IPS-20b (cell line): ENCODE measurements at regions not wholly inside any gene's neighbourhood (a gene's known extent, or its start where the extent isn't known, plus 50 kb on each side); places are given as distances from the start of the nearest gene placed in this dataset.

Experiments
- H3K27ac ChIP-seq: one replicate; pipeline ENCODE4 v1.5.1; 2013; ENCODE audit warnings: low read length
- H3K27me3 ChIP-seq: 2 replicates; pipeline ENCODE4 v1.6.1; 2013; ENCODE audit warnings: mild to moderate bottlenecking, low read length, inconsistent platforms; ENCODE audit not compliant: insufficient read depth
- H3K36me3 ChIP-seq: 2 replicates; pipeline ENCODE4 v1.6.1; 2013; ENCODE audit warnings: low read depth, mild to moderate bottlenecking, inconsistent platforms, low read length, moderate library complexity; ENCODE audit not compliant: insufficient read depth
- H3K4me1 ChIP-seq: 2 replicates; pipeline ENCODE4 v1.6.1; 2013; ENCODE audit warnings: mild to moderate bottlenecking, control low read depth, inconsistent platforms, low read length, moderate library complexity; ENCODE audit not compliant: insufficient read depth
- H3K4me3 ChIP-seq: 2 replicates; pipeline ENCODE4 v1.5.1; 2013; ENCODE audit warnings: mild to moderate bottlenecking, low read length, inconsistent platforms
- H3K9ac ChIP-seq: 2 replicates; pipeline ENCODE4 v1.6.1; 2013; ENCODE audit warnings: low read depth, mild to moderate bottlenecking, inconsistent platforms, low read length, moderate library complexity
- H3K9me3 ChIP-seq: 2 replicates; pipeline ENCODE4 v1.6.1; 2013; ENCODE audit warnings: mild to moderate bottlenecking, low read depth, low read length, inconsistent platforms; ENCODE audit not compliant: insufficient read depth

DNA sequence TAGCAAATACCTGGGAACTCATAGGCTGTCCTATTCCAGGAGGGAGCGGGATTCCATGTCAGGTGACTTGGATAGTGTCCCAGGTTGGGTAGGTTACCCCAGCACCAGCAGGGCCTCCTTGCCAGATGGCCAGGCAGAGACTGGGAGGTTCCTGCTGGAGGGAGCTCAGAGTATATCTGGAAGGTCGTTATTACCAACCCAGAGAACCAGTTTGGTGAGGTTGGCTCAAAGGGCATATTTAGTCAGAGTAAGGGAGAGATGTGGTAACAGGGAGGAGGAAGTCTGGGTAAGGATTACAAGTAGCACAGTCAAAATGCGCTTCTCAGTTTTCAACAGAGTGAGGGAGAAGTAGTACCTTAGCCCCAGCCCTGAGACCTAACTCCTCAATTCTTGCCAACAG is 53.3 kb upstream of the LNX1 start:
- Histone ChIP-seq H3K9ac (no peak overlapping the region), H3K4me3 (no peak overlapping the region), H3K36me3 (no peaks in the 10 kb centered on the region), H3K9me3 (no peaks in the 10 kb centered on the region), H3K27me3 (no peaks in the 10 kb centered on the region), H3K27ac (no peak overlapping the region), H3K4me1 (no peaks in the 10 kb centered on the region)
